Stimulated activated memory B cell treated with anti-CD40 and anti-IgM and Interleukin-4, amounts not matched to agents 10 μg/mL and 1 μg/mL and 100 μg/mL, for 72 hours (primary cell): ENCODE measurements at regions not wholly inside any gene's neighbourhood (a gene's known extent, or its start where the extent isn't known, plus 50 kb on each side); places are given as distances from the start of the nearest gene placed in this dataset.

Experiments used
- ATAC-seq: fragments of 150-1000 bp; cut with Tn5 transposase; 2 replicates; pipeline ENCODE4 v1.10.0; 2021
- H3K27ac Mint-ChIP-seq: one replicate; pipeline ENCODE4 v1.8.0; 2022; ENCODE audit warnings: mild to moderate bottlenecking, mixed read lengths
- H3K27me3 Mint-ChIP-seq: one replicate; pipeline ENCODE4 v1.8.0; 2022; ENCODE audit warnings: mixed read lengths
- H3K36me3 Mint-ChIP-seq: one replicate; pipeline ENCODE4 v1.8.0; 2022; ENCODE audit warnings: mixed read lengths
- H3K4me1 Mint-ChIP-seq: one replicate; pipeline ENCODE4 v1.8.0; 2022; ENCODE audit warnings: mixed read lengths
- H3K4me3 Mint-ChIP-seq: one replicate; pipeline ENCODE4 v1.8.0; 2022; ENCODE audit warnings: mild to moderate bottlenecking, moderate library complexity, mixed read lengths
- H3K9me3 Mint-ChIP-seq: one replicate; pipeline ENCODE4 v1.8.0; 2022; ENCODE audit warnings: mixed read lengths

DNA sequence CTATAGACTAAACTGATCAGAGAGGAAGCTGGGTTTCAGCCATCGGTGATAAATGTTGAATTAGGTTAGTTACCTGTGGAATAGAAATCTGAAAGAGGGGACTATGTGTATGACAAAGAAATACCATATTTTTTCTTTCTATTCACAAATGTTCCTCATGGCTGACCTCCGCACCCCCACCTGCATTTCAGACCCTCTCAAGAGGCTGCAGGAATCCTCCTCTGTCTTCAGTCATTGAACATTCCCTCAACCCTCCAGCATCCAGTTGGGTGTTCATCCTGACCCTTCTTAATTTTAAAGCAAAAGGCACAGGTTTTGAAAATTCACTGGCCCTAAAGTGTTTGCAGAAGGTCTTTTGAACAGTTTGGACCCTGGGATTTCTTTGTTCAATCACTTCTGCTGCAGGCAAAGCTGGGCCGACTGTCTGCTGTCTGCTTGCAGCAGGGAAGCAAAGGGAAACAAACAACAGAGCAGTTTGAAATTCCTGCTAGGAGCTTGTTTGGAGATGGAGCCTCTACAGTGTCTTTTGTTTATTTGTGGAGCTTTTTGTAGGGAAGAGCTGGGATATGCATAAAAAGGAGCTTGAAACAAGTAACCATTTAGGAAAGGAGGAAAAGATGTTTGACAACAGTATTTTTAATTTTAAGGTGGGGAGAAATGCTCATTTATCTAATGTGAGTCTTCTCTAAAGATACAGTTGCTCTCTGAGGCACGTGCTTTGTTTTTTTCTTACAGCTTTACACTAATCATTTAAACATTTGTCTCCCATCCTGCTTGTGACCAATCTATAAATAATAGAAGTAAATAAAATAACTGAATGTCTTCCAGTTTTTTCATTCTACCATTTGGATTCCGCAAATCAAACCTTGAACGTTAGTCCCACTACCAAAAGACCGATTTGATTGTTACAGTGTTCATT is 213.3 kb upstream of the MMADHC start:
- no peaks in the 10 kb centered on the region for H3K9me3 Mint-ChIP-seq
- no peaks in the 10 kb centered on the region for H3K4me1 Mint-ChIP-seq
- H3K27ac Mint-ChIP-seq: no peak overlapping the region
- no peak for ATAC-seq
- H3K4me3 Mint-ChIP-seq: no peak overlapping the region
- H3K27me3 Mint-ChIP-seq: no peaks in the 10 kb centered on the region
- H3K36me3 Mint-ChIP-seq: no peaks in the 10 kb centered on the region

- H3K36me3 Mint-ChIP-seq: no peaks in the 10 kb centered on the region
- H3K4me1 Mint-ChIP-seq: no peaks in the 10 kb centered on the region
- H3K4me3 Mint-ChIP-seq: no peak overlapping the region
- H3K27ac Mint-ChIP-seq: no peak overlapping the region
- peaks cover 2% of the 10 kb centered on the region for H3K9me3 Mint-ChIP-seq
- no peak for ATAC-seq
- H3K27me3 Mint-ChIP-seq: no peaks in the 10 kb centered on the region
Observed at GRCh38 chr2:149799013-149799705, 211.6 kb upstream of the MMADHC start.

GRCh38 chr2:149797030-149797429 is 209.5 kb upstream of the MMADHC start:
- no peak overlapping the region for H3K27ac Mint-ChIP-seq
- H3K4me1 Mint-ChIP-seq: no peaks in the 10 kb centered on the region
- H3K4me3 Mint-ChIP-seq: no peak overlapping the region
- ATAC-seq: no peak
- H3K9me3 Mint-ChIP-seq: peaks cover 7% of the 10 kb centered on the region
- no peaks in the 10 kb centered on the region for H3K27me3 Mint-ChIP-seq
- H3K36me3 Mint-ChIP-seq: no peaks in the 10 kb centered on the region

- no peak overlapping the region for H3K4me3 Mint-ChIP-seq
- no peaks in the 10 kb centered on the region for H3K27me3 Mint-ChIP-seq
- no peak overlapping the region for H3K27ac Mint-ChIP-seq
- peaks cover 13% of the 10 kb centered on the region for H3K9me3 Mint-ChIP-seq
- no peaks in the 10 kb centered on the region for H3K4me1 Mint-ChIP-seq
- ATAC-seq: no peak
- H3K36me3 Mint-ChIP-seq: no peaks in the 10 kb centered on the region
Observed at GRCh38 chr2:149789549-149789948, 202.0 kb upstream of the MMADHC start.

DNA sequence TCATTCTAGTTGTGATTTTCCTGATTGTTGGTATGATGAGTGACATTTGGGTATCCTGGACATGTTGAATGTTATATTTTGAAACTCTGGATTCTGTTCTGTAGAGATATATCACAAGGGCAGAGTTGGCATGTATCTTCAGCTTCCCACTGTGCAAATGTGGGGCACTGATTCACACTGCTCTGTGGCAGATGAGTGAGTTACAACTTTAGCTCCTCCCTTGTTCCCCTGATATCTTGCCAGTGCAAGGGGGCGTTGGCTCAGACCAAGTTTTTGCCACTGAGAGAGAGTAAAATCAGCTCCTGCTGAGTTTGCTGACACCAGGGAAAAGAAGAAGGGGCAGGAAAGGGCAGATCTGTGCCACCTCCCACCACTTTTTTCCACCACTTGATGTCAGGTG is 199.6 kb upstream of the MMADHC start:
- Mint-ChIP-seq H3K4me3 (no peak overlapping the region), H3K27ac (no peak overlapping the region), H3K36me3 (no peaks in the 10 kb centered on the region), H3K27me3 (no peaks in the 10 kb centered on the region), H3K4me1 (no peaks in the 10 kb centered on the region), H3K9me3 (peaks cover 7% of the 10 kb centered on the region)
- no peak for ATAC-seq

GRCh38 chr2:149783284-149783683 is 195.7 kb upstream of the MMADHC start:
- H3K9me3 Mint-ChIP-seq: peaks cover 13% of the 10 kb centered on the region
- H3K4me1 Mint-ChIP-seq: no peaks in the 10 kb centered on the region
- no peaks in the 10 kb centered on the region for H3K36me3 Mint-ChIP-seq
- H3K27me3 Mint-ChIP-seq: no peaks in the 10 kb centered on the region
- no peak overlapping the region for H3K4me3 Mint-ChIP-seq
- no peak overlapping the region for H3K27ac Mint-ChIP-seq
- ATAC-seq: no peak

DNA sequence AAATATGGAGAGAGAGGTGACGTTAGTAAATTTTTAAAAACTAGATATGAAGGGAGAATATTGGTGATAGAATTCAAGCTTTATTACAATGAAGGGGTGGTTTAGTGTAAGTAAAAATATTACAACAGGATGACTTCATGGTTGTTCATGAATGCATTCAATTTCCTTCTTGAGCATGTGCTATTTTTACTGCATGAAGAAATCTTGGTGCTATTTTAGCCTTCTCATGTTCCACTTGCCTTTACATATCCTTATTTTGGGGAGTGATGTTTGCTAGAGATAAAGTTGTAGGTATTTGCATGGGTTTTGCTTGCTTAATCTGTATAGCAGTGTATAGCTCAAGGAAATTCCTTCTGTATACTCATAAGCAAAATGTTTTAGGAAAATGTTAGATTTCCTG is 195.0 kb upstream of the MMADHC start:
- H3K4me3 Mint-ChIP-seq: no peak overlapping the region
- no peak for ATAC-seq
- H3K27me3 Mint-ChIP-seq: no peaks in the 10 kb centered on the region
- H3K27ac Mint-ChIP-seq: no peak overlapping the region
- no peaks in the 10 kb centered on the region for H3K36me3 Mint-ChIP-seq
- H3K4me1 Mint-ChIP-seq: no peaks in the 10 kb centered on the region
- peaks cover 13% of the 10 kb centered on the region for H3K9me3 Mint-ChIP-seq

- no peaks in the 10 kb centered on the region for H3K36me3 Mint-ChIP-seq
- no peak overlapping the region for H3K27ac Mint-ChIP-seq
- H3K4me1 Mint-ChIP-seq: no peaks in the 10 kb centered on the region
- ATAC-seq: no peak
- H3K4me3 Mint-ChIP-seq: no peak overlapping the region
- H3K27me3 Mint-ChIP-seq: no peaks in the 10 kb centered on the region
- peaks cover 13% of the 10 kb centered on the region for H3K9me3 Mint-ChIP-seq
Observed at GRCh38 chr2:149781263-149781808, 193.8 kb upstream of the MMADHC start.

- no peaks in the 10 kb centered on the region for H3K27me3 Mint-ChIP-seq
- H3K27ac Mint-ChIP-seq: no peak overlapping the region
- no peaks in the 10 kb centered on the region for H3K4me1 Mint-ChIP-seq
- H3K36me3 Mint-ChIP-seq: no peaks in the 10 kb centered on the region
- no peak for ATAC-seq
- no peak overlapping the region for H3K4me3 Mint-ChIP-seq
- H3K9me3 Mint-ChIP-seq: peaks cover 3% of the 10 kb centered on the region
Observed at GRCh38 chr2:149773006-149773405, 185.4 kb upstream of the MMADHC start.

DNA sequence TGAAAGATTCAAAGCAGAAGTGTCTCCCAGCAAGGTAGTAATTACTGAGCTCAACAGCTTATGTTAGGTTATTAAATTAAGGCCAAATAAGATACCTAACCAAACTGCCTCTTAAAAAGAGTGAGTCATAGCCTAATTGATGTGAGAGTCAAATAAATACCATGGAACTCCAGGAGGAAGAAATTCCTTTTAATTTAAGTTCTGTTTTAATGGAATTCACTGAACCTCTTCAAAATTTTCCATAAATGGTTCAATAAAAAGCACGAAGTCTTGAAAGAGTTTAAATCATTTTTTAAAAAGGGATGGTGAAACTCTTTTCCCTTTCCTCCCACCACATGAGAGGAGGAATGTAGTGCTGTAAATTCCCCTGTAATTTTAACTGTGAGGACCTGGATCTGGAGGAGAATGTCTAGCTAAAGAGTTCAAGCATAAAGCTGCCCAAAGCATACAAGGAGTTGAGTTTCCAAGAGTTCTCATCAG is 180.8 kb upstream of the MMADHC start:
- no peaks in the 10 kb centered on the region for H3K27me3 Mint-ChIP-seq
- no peak overlapping the region for H3K27ac Mint-ChIP-seq

DNA sequence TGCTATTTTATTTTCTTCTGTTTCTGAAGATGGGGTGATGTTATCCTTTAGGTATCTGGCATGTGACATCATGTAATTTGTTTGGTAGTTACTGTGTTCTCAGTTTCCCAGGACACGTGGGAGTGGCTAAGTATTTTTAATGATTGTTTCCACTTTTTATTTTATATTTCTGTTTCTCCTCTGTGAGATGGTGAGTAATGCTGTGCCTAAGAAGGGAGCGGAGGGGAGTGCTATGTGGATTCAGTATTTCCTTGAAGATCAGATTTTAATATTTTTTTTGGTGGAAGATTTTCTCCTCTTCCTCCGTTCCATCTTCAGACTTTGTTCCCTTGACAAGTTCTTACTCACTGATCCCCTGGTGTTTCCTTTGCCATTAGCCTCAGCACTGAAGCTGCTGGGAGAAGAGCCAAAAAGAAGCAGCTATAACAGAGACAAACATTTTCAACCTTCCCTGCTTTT is 180.0 kb upstream of the MMADHC start:
- ATAC-seq: no peak
- H3K4me3 Mint-ChIP-seq: no peak overlapping the region

More for the DNA sequence above, 180.8 kb upstream of the MMADHC start:
- Mint-ChIP-seq H3K36me3 (no peaks in the 10 kb centered on the region), H3K4me3 (no peak overlapping the region), H3K9me3 (no peaks in the 10 kb centered on the region), H3K4me1 (no peaks in the 10 kb centered on the region)
- ATAC-seq: no peak

DNA sequence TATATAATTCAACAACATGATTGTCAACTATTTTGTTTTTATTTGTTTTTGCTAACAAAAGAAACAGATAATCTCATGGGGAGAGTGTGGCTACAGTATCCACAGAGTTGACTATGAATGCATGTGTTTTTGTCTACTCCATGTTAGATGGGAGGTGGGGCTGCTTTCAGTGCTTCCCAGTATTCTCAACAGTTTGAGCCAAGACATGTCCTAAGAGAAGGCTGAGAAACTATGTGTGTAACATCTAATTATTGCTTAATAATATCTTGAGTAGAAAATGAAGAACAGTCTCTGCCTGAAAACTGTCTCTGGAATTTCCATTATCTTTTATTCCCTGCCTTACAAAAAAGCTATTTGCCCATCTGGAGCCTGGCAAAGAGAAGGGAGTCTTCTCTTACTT is 178.8 kb upstream of the MMADHC start:
- no peak for ATAC-seq
- no peaks in the 10 kb centered on the region for H3K27me3 Mint-ChIP-seq
- no peak overlapping the region for H3K27ac Mint-ChIP-seq

More for the DNA sequence above, 180.0 kb upstream of the MMADHC start:
- no peak overlapping the region for H3K27ac Mint-ChIP-seq
- H3K4me1 Mint-ChIP-seq: no peaks in the 10 kb centered on the region
- H3K36me3 Mint-ChIP-seq: no peaks in the 10 kb centered on the region
- H3K27me3 Mint-ChIP-seq: no peaks in the 10 kb centered on the region
- no peaks in the 10 kb centered on the region for H3K9me3 Mint-ChIP-seq

DNA sequence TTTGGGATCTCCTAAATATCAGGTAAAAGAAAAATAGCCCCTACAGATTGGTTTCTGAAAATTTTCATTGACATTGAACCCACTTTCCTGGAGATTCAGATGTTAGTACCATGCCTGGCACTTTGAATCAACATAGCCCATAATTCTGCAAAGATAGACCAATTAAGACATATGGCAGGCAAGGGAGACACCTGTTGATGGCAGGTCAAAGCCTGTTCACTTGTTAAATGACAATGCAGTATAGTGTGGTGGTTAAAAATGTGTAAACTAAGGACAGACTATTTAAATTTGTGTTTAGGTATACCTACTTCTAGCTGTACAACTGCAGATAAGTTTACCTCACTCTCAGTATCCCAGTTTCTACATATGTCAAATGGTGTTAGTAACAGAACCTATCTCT is 178.1 kb upstream of the MMADHC start:
- H3K9me3 Mint-ChIP-seq: peaks cover 3% of the 10 kb centered on the region
- H3K27me3 Mint-ChIP-seq: no peaks in the 10 kb centered on the region
- H3K36me3 Mint-ChIP-seq: no peaks in the 10 kb centered on the region
- no peak overlapping the region for H3K4me3 Mint-ChIP-seq
- no peak for ATAC-seq
- no peaks in the 10 kb centered on the region for H3K4me1 Mint-ChIP-seq
- H3K27ac Mint-ChIP-seq: no peak overlapping the region

More for the DNA sequence above, 178.8 kb upstream of the MMADHC start:
- Mint-ChIP-seq H3K4me3 (no peak overlapping the region), H3K9me3 (peaks cover 3% of the 10 kb centered on the region), H3K36me3 (no peaks in the 10 kb centered on the region), H3K4me1 (no peaks in the 10 kb centered on the region)

GRCh38 chr2:149765003-149765402 is 177.4 kb upstream of the MMADHC start:
- Mint-ChIP-seq H3K9me3 (peaks cover 3% of the 10 kb centered on the region), H3K4me3 (no peak overlapping the region), H3K36me3 (no peaks in the 10 kb centered on the region), H3K27ac (no peak overlapping the region), H3K4me1 (no peaks in the 10 kb centered on the region), H3K27me3 (no peaks in the 10 kb centered on the region)
- ATAC-seq: no peak

- H3K27me3 Mint-ChIP-seq: no peaks in the 10 kb centered on the region
- peaks cover 10% of the 10 kb centered on the region for H3K9me3 Mint-ChIP-seq
- no peak for ATAC-seq
- no peaks in the 10 kb centered on the region for H3K4me1 Mint-ChIP-seq
- no peak overlapping the region for H3K27ac Mint-ChIP-seq
- no peaks in the 10 kb centered on the region for H3K36me3 Mint-ChIP-seq
- no peak overlapping the region for H3K4me3 Mint-ChIP-seq
Observed at GRCh38 chr2:149763358-149763757, 175.8 kb upstream of the MMADHC start.
